Activated CD8-positive, alpha-beta T cell treated with anti-CD3 and anti-CD28 coated beads, Interleukin-2, amount 10 ng/mL, durations not matched to agents 7 days and 5 days (primary cell): ENCODE measurements at regions not wholly inside any gene's neighbourhood (a gene's known extent, or its start where the extent isn't known, plus 50 kb on each side); places are given as distances from the start of the nearest gene placed in this dataset.
"Not testable (repeated sequence)": the region's sequence is repeated elsewhere in the genome, so short reads cannot be mapped to it uniquely, and the experiment has no call there.

Source experiments
- ATAC-seq: fragments of 150-1000 bp; cut with Tn5 transposase; one replicate; pipeline ENCODE4 v1.10.0; 2021; ENCODE audit warnings: moderate library complexity
- CTCF ChIA-PET: fragments of 350-600 bp; sonication (Branson Sonifier 250); formaldehyde crosslinking; loops from one replicate; lab custom pipeline; 2021; ENCODE audit warnings: antibody characterized with exemption; lab: Charles Lee
- POLR2A ChIA-PET: fragments of 350-600 bp; sonication (Branson Sonifier 250); formaldehyde crosslinking; loops from one replicate; lab custom pipeline; 2021; ENCODE audit warnings: antibody characterized with exemption; lab: Charles Lee
- DNase-seq: peaks from one replicate; pipeline ENCODE4 v3.0.0-alpha.2; 2020
- H3K27ac Mint-ChIP-seq: one replicate; pipeline ENCODE4 v1.8.0; 2021; ENCODE audit warnings: mild to moderate bottlenecking, mixed read lengths
- H3K27me3 Mint-ChIP-seq: one replicate; pipeline ENCODE4 v1.8.0; 2021; ENCODE audit warnings: low read depth, mixed read lengths
- H3K36me3 Mint-ChIP-seq: one replicate; pipeline ENCODE4 v1.8.0; 2021; ENCODE audit warnings: low read depth, mixed read lengths
- H3K4me1 Mint-ChIP-seq: one replicate; pipeline ENCODE4 v1.8.0; 2021; ENCODE audit warnings: low read depth, mixed read lengths
- H3K4me3 Mint-ChIP-seq: one replicate; pipeline ENCODE4 v1.8.0; 2021; ENCODE audit warnings: mild to moderate bottlenecking, mixed read lengths
- H3K9me3 Mint-ChIP-seq: one replicate; pipeline ENCODE4 v1.8.0; 2022; ENCODE audit warnings: mixed read lengths; ENCODE audit not compliant: insufficient read depth

DNA sequence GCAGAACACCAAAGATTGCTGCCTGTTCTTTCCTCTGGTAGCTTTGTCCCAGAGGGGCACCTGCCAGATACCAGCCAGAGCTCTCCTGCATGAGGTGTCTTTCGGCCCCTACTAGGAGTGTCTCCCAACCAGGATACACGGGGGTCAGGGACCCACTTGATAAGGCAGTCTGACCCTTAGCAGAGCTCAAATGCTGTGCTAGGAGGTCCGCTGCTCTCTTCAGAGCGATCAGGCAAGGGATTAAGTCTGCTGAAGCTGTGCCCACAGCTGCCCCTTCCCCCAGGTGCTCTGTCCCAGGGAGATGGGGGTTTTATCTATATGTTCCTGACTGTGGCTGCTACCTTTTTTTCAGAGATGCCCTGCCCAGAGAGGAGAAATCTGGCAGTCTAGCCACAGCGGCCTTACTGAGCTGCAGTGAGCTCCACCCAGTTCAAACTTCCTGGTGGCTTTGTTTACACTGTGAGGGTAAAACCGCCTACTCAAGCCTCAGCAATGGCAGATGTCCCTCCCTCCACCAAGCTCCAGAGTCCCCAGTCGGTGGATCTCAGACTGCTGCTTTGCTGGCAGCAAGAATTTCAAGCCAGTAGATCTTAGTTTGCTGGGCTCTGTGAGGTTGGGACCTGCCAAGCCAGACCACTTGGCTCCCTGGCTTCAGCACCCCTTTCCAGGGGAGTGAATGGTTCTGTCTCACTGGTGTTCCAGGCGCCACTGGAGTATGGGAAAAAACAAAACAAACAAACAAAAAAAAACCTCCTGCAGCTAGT lies 52.0 kb upstream of the TMTC2 start:
- H3K9me3 Mint-ChIP-seq, H3K4me1 Mint-ChIP-seq, H3K27ac Mint-ChIP-seq, POLR2A ChIA-PET, DNase-seq, CTCF ChIA-PET, ATAC-seq, H3K36me3 Mint-ChIP-seq, H3K27me3 Mint-ChIP-seq, H3K4me3 Mint-ChIP-seq: not testable (repeated sequence)

DNA sequence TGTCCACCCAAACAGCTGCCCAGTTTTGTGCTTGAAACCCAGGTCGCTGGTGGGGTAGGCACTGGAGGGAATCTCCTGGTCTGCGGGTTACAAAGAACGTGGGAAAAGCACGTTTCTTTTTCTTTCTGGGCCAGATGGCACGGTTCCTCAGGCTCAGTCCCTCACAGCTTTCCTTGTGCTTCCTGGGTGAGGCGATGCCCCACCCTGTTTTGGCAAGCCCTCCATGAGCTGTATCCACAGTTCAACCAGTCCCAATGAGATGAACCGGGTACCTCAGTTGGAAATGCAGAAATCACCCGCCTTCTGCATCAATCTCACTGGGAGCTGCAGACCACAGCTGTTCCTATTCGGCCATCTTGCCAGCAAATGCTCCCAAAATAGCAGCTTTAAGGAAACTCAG lies 51.4 kb upstream of the TMTC2 start:
- no peaks in the 10 kb centered on the region for H3K27me3 Mint-ChIP-seq
- no peaks in the 10 kb centered on the region for H3K9me3 Mint-ChIP-seq
- POLR2A ChIA-PET, result no interaction called here
- H3K36me3 Mint-ChIP-seq, result no peaks in the 10 kb centered on the region
- CTCF ChIA-PET, result no interaction called here
- DNase-seq, result no peak
- H3K27ac Mint-ChIP-seq, result no peak overlapping the region
- H3K4me1 Mint-ChIP-seq, result no peaks in the 10 kb centered on the region
- no peak for ATAC-seq
- H3K4me3 Mint-ChIP-seq, result no peak overlapping the region
